ENCODE measurements at regions not wholly inside any gene's neighbourhood (a gene's known extent, or its start where the extent isn't known, plus 50 kb on each side); places are given as distances from the start of the nearest gene placed in this dataset.
"Not testable (repeated sequence)": the region's sequence is repeated elsewhere in the genome, so short reads cannot be mapped to it uniquely, and the experiment has no call there.

GRCh38 chr2:121818546-121818945 is 63.1 kb downstream of the TSN start:
- no peak for DNase-seq

GRCh38 chr2:121819846-121820245 is 64.4 kb downstream of the TSN start:
- DNase-seq = no peak

- no peak for DNase-seq
These were observed 66.2 kb downstream of the TSN start for GRCh38 chr2:121821476-121822158.

- DNase-seq = no peak
These were observed 68.8 kb downstream of the TSN start for GRCh38 chr2:121824264-121824663.

GRCh38 chr2:121825003-121825950 is 69.8 kb downstream of the TSN start:
- DNase-seq = no peak

GRCh38 chr2:121826036-121826435 is 70.6 kb downstream of the TSN start:
- no peak for DNase-seq

GRCh38 chr2:121828281-121828731 is 72.9 kb downstream of the TSN start:
- DNase-seq = no peak

- no peak for DNase-seq
These were observed 75.4 kb downstream of the TSN start for GRCh38 chr2:121830809-121831208.

GRCh38 chr2:121831841-121832240 is 76.4 kb downstream of the TSN start:
- DNase-seq = no peak

GRCh38 chr2:121832412-121833357 is 77.2 kb downstream of the TSN start:
- DNase-seq = no peak

GRCh38 chr2:121833358-121833723 is 77.9 kb downstream of the TSN start:
- no peak for DNase-seq

GRCh38 chr2:121836611-121837010 is 81.2 kb downstream of the TSN start:
- no peak for DNase-seq

GRCh38 chr2:121837591-121837990 is 82.1 kb downstream of the TSN start:
- no peak for DNase-seq

GRCh38 chr2:121838551-121838950 is 83.1 kb downstream of the TSN start:
- DNase-seq = no peak

- no peak for DNase-seq
These were observed 84.1 kb downstream of the TSN start for GRCh38 chr2:121839584-121839983.

- no peak for DNase-seq
These were observed 93.8 kb downstream of the TSN start for GRCh38 chr2:121849236-121849635.

- DNase-seq = not testable (repeated sequence)
These were observed 97.7 kb downstream of the TSN start for GRCh38 chr2:121853149-121853548.

- no peak for DNase-seq
These were observed 100.1 kb downstream of the TSN start for GRCh38 chr2:121855510-121855909.

- no peak for DNase-seq
These were observed 100.9 kb downstream of the TSN start for GRCh38 chr2:121856360-121856759.

GRCh38 chr2:121858369-121858768 is 102.9 kb downstream of the TSN start:
- DNase-seq = no peak

GRCh38 chr2:121858847-121859246 is 103.4 kb downstream of the TSN start:
- no peak for DNase-seq

GRCh38 chr2:121860033-121860757 is 104.7 kb downstream of the TSN start:
- no peak for DNase-seq

Data from activated effector memory CD4-positive, alpha-beta T cell treated with Interleukin-2 at 50 U/mL for 16 hours (primary cell).